H1 (cell line): ENCODE measurements at regions not wholly inside any gene's neighbourhood (a gene's known extent, or its start where the extent isn't known, plus 50 kb on each side); places are given as distances from the start of the nearest gene placed in this dataset.

Experiments used
- TF ChIP-seq, protein P1 (sequence below): fragments of 300-600 bp; sonication (generic); IDR thresholded peaks from 2 replicates; pipeline ENCODE4 v1.7.1; 2012; ENCODE audit warnings: low read length, moderate library complexity, mild to moderate bottlenecking, inconsistent platforms; ENCODE audit not compliant: insufficient replicate concordance
- TF ChIP-seq, protein P2 (sequence below): IDR thresholded peaks from 2 replicates; pipeline ENCODE4 v1.6.1; 2012; ENCODE audit warnings: low read length, inconsistent platforms

DNA sequence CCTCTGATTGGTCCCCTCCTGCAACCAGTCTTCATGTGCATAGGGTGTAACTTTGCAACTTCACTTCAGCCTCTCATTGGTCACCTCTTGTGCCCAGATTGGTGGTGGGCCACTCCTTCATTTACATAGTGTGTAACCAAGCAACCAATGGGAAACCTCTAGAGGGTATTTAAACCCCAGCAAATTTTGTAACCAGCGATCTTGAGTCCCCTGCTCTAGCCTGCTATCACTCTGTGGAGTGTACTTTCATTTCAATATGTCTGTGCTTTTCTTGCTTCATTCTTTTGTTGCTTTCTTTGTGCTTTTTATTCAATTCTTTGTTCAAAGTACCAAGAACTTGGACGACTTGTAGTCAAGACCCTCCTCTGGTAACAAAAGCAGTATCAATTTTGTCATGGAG lies 1336.9 kb upstream of the SPRY2 start (continued):
- TF ChIP-seq, protein P1, sequence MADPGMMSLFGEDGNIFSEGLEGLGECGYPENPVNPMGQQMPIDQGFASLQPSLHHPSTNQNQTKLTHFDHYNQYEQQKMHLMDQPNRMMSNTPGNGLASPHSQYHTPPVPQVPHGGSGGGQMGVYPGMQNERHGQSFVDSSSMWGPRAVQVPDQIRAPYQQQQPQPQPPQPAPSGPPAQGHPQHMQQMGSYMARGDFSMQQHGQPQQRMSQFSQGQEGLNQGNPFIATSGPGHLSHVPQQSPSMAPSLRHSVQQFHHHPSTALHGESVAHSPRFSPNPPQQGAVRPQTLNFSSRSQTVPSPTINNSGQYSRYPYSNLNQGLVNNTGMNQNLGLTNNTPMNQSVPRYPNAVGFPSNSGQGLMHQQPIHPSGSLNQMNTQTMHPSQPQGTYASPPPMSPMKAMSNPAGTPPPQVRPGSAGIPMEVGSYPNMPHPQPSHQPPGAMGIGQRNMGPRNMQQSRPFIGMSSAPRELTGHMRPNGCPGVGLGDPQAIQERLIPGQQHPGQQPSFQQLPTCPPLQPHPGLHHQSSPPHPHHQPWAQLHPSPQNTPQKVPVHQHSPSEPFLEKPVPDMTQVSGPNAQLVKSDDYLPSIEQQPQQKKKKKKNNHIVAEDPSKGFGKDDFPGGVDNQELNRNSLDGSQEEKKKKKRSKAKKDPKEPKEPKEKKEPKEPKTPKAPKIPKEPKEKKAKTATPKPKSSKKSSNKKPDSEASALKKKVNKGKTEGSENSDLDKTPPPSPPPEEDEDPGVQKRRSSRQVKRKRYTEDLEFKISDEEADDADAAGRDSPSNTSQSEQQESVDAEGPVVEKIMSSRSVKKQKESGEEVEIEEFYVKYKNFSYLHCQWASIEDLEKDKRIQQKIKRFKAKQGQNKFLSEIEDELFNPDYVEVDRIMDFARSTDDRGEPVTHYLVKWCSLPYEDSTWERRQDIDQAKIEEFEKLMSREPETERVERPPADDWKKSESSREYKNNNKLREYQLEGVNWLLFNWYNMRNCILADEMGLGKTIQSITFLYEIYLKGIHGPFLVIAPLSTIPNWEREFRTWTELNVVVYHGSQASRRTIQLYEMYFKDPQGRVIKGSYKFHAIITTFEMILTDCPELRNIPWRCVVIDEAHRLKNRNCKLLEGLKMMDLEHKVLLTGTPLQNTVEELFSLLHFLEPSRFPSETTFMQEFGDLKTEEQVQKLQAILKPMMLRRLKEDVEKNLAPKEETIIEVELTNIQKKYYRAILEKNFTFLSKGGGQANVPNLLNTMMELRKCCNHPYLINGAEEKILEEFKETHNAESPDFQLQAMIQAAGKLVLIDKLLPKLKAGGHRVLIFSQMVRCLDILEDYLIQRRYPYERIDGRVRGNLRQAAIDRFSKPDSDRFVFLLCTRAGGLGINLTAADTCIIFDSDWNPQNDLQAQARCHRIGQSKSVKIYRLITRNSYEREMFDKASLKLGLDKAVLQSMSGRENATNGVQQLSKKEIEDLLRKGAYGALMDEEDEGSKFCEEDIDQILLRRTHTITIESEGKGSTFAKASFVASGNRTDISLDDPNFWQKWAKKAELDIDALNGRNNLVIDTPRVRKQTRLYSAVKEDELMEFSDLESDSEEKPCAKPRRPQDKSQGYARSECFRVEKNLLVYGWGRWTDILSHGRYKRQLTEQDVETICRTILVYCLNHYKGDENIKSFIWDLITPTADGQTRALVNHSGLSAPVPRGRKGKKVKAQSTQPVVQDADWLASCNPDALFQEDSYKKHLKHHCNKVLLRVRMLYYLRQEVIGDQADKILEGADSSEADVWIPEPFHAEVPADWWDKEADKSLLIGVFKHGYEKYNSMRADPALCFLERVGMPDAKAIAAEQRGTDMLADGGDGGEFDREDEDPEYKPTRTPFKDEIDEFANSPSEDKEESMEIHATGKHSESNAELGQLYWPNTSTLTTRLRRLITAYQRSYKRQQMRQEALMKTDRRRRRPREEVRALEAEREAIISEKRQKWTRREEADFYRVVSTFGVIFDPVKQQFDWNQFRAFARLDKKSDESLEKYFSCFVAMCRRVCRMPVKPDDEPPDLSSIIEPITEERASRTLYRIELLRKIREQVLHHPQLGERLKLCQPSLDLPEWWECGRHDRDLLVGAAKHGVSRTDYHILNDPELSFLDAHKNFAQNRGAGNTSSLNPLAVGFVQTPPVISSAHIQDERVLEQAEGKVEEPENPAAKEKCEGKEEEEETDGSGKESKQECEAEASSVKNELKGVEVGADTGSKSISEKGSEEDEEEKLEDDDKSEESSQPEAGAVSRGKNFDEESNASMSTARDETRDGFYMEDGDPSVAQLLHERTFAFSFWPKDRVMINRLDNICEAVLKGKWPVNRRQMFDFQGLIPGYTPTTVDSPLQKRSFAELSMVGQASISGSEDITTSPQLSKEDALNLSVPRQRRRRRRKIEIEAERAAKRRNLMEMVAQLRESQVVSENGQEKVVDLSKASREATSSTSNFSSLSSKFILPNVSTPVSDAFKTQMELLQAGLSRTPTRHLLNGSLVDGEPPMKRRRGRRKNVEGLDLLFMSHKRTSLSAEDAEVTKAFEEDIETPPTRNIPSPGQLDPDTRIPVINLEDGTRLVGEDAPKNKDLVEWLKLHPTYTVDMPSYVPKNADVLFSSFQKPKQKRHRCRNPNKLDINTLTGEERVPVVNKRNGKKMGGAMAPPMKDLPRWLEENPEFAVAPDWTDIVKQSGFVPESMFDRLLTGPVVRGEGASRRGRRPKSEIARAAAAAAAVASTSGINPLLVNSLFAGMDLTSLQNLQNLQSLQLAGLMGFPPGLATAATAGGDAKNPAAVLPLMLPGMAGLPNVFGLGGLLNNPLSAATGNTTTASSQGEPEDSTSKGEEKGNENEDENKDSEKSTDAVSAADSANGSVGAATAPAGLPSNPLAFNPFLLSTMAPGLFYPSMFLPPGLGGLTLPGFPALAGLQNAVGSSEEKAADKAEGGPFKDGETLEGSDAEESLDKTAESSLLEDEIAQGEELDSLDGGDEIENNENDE, result no peak
- TF ChIP-seq, protein P2, sequence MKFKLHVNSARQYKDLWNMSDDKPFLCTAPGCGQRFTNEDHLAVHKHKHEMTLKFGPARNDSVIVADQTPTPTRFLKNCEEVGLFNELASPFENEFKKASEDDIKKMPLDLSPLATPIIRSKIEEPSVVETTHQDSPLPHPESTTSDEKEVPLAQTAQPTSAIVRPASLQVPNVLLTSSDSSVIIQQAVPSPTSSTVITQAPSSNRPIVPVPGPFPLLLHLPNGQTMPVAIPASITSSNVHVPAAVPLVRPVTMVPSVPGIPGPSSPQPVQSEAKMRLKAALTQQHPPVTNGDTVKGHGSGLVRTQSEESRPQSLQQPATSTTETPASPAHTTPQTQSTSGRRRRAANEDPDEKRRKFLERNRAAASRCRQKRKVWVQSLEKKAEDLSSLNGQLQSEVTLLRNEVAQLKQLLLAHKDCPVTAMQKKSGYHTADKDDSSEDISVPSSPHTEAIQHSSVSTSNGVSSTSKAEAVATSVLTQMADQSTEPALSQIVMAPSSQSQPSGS, result no peak
